NCI-H2029 (cell line): ENCODE measurements at regions not wholly inside any gene's neighbourhood (a gene's known extent, or its start where the extent isn't known, plus 50 kb on each side); places are given as distances from the start of the nearest gene placed in this dataset.
"Not testable (repeated sequence)": the region's sequence is repeated elsewhere in the genome, so short reads cannot be mapped to it uniquely, and the experiment has no call there.

Experiments used
- DNase-seq: peaks from one replicate; lab custom pipeline; 2025; lab: John Stamatoyannopoulos, UW

DNA sequence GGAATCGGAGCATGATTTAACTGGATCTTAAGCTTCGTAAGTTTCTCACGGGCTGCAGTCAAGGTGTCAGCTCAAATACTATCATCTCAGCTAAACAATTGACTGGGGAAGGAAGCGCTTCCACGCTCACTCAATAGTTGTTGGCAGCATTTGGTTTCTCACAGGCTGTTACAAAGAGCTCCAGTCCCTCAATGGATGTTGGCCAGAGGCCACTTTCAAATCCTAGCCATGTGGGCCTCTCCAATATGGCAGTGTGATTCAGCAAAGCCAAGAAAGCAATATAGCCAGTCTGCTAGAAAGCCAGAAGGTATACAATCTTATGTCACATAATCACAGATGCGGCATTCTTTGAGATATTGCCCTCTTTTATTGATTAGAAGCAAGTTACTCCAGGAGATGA, 98.3 kb upstream of the PHACTR1 start:
- DNase-seq: no peak

DNA sequence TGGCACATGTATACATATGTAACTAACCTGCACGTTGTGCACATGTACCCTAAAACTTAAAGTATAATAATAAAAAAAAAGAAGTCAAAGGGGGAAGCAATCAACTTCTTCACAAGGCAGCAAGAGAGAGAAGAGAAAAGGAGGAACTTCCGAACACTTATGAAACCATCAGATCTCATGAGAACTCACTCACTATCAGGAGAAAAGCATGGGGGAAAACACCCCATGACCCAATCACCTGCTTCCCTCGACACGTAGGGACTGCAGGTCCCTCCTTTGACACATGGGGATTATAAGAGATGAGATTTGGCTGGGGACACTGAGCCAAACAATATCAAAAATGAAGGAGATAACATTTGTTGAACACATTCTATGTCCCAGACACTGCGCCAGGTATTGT, 94.8 kb upstream of the PHACTR1 start:
- no peak for DNase-seq

DNA sequence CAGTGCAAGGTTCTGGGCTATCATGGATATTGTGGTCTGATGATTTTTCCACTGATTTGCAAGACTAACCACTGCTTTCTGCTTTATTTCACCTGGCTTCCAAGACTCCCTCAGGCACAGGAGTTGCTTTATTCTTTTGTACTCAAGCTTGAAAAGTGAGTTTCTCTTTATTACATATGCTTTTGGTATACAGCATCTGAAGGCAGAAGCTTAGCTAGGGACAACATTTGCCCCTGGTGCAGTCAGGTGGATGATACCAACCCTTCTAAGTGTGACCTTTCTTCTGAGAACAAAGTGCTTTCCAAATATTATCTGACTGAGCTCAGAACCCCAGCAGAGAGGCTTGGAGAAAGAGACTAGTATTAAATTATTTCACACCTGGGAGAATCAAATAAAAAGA, 94.0 kb upstream of the PHACTR1 start:
- DNase-seq: no peak

DNA sequence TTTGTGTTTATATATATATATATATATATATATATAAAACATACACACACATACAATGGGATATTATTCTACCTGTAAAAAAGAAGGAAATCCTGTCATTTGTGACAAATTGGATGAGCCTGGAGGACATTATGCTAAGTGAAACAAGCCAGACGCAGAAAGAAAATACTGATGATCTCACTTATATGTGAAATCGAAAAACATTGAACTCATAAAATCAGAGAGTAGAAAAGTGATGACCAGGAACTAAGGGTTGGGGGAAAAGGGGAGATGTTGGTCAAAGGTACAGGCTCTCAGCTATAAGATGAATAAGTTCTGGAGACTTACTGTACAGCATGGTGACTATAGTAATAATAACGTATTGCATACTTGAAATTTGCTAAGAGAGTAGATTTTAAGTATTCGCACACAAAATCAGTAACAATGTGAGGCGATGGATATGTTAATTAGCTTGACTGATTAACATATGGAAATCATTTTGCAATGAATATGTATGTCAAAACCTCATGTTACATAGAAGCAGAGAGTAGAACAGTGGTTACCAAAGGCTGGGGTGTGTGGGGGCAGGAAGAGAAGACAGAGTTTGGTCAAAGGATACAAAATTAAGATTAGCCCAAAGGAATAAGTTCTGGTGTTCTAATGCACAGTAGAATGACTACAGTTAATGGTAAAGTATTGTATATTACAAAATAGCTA, 92.3 kb upstream of the PHACTR1 start:
- DNase-seq: no peak

DNA sequence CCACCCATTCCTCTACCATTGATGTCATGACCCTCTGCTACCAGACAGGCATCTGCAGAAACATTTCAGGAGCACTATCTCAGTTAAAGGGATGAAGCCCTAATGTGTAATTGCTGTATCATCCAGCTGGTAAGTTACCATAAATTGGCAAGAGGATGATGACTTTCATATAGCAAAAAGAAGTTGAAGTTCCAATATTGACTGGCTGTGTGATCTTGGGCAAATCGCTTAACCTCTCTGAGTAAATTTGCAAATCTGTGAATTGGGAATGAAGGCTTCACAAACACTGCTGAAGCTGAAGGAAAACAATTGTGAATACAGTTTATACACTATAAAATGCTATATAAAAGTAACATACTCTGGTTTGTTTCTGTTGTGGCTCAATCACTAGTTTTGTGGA, 89.5 kb upstream of the PHACTR1 start:
- no peak for DNase-seq

DNA sequence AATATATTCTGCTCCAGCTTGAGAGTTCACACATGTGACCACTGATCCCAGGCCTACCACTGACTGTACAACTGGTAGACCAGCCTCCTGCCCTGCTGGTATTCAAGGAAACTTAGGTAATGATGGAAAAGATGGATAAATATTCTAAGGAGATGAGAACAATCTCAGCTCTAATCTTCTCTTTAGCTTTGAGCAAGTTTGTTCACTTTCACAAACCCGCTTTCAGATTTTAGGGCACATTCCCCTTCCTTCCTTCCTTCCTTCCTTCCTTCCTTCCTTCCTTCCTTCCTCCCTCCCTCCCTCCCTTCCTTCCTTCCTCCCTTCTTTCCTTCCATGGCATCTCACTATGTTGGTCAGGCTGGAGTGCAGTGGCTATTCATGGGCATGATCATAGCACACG, 88.2 kb upstream of the PHACTR1 start:
- no peak for DNase-seq

DNA sequence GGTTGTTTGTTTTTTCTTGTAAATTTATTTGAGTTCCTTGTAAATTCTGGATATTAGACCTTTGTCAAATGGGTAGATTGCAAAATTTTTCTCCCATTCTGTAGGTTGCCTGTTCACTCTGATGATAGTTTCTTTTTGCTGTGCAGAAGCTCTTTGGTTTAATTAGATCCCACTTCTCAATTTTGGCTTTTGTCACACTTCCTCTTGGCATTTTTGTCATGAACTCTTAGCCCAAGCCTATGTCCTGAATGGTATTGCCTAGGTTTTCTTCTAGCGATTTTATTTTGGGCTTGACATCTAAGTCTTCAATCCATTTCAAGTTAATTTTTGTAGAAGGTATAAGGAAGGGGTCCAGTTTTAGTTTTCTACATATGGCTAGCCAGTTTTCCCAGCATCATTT, 82.8 kb upstream of the PHACTR1 start:
- not testable (repeated sequence) for DNase-seq

DNA sequence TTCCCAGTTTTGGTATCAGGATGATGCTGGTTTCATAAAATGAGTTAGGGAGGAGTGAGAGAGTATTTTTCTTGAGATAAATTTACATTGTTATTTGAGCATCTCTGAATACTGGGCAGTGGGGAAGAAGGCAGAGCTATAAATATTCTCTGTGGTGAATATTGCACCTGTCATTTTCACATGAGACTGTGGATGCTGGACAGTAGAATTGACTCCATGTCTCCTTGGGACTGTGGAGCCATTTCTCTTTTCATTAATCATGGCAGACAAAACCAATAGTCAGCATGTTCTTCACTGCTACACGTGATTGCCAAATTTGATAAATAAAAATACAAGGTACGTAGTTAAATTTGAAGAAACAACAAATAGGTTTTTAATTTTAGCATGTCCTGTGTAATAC, 81.2 kb upstream of the PHACTR1 start:
- no peak for DNase-seq

DNA sequence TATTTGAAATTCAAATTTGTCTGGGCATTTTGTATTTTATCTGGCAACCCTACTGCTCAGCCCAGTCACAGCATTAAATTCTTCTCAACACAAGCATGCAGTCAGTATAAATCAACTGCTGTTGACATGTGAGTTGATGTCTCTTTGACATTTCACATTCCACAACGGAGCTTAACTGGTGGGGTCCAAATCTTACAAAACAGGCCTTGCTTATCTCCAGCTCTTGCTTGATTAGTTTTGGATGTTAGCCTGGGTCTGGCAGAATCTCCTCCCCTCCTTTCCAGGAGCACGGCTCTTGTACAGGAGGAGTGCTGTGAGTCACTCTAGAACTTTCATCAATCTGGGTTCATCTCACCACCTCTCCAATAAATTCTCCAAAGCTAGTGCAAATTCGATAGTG, 80.8 kb upstream of the PHACTR1 start:
- DNase-seq: no peak

DNA sequence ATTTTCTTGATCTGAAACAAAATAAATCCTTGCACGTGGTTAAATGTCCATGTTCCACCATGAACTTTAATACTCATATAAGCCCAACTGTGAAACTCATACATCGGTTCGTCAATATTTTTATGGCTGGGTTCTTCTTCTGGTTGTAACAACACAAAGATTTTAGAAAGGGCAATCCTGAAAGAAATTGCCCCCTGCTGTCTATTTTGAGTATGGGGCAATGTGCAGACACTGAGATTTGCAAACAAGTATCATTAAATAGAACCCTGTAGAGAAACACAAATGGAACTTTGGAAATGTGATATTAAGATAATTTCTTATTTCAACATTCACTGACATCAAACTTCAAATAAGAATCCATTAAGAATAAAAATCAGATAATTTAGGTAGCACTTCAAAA, 80.2 kb upstream of the PHACTR1 start:
- no peak for DNase-seq

DNA sequence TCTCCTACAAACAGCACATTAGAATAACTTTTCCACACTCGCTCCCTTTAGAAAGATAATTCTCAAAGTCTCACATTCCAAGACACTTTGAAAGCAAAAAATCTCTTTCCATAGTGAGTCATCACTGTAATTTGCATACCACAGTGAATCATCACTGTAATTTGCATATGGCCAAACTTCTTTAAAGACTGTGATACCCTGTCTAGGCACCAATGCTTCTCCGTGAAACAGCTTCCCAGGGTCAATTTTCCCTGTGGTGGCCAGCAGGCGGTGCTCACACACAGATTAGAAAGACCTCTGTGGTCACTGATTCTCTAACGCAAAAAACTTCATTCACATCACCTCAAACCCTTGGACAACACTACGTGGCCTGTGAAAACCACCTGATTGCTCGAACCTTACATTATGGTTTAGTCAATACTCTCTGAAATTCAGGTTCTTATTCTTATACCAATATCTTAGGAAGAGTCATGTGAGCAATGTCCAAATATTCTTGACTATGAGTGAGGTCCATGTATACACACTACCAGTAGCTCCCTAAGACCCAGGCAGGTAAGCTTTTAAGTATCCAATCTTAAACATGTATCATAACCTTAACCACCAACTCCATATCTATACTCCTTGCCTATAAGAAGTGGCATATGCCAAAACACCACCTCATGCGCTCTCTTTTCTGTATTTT, 78.5 kb upstream of the PHACTR1 start:
- peak; percentile 56 for DNase-seq

DNA sequence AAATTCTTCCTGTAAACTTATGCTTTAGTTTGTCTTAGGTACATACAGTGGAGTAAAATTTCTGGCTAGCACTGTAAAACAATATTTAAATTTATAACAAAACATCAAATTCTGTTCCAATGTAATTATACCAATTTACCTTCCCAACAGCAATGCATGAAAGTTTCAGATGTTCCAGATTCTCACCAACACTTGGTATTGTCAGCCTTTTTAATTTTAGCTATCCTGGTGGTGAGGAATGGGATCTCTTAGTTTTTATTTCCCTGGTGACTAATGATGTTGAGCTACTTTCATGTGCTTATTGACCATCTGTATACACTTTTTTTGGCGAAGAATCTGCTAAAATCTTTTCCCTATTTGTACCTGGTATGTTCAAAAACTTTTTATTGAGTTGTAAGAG, 76.1 kb upstream of the PHACTR1 start:
- no peak for DNase-seq

DNA sequence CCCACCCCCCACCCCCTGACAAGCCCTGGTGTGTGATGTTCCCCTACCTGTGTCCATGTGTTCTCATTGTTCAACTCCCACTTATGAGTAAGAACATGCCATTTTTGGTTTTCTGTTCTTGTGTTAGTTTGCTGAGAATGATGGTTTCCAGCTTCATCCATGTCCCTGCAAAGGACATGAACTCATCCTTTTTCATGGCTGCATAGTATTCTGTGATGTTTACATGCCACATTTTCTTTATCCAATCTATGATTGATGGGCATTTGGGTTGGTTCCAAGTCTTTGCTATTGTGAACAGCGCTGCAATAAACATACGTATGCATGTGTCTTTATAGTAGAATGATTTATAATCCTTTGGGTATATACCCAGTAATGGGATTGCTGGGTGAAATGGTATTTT, 74.8 kb upstream of the PHACTR1 start:
- not testable (repeated sequence) for DNase-seq

DNA sequence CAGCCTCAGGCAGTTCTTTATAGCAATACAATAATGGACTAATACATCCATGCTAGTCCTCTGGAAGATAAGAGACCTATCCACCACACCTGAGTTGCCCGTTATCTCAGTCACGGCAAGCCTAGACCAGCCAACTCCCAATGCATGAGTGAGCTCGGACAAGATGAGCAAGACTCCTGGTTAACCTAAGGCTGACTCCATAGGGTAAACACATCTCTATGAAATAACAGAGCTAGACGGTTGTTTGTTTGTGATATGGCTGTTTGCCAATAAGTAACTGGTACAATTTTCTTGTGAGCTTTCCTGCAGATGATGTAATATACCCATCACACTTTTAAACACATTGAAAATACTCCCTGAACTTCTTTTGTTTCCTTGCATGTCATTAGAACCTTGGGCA, 70.6 kb upstream of the PHACTR1 start:
- DNase-seq: no peak

DNA sequence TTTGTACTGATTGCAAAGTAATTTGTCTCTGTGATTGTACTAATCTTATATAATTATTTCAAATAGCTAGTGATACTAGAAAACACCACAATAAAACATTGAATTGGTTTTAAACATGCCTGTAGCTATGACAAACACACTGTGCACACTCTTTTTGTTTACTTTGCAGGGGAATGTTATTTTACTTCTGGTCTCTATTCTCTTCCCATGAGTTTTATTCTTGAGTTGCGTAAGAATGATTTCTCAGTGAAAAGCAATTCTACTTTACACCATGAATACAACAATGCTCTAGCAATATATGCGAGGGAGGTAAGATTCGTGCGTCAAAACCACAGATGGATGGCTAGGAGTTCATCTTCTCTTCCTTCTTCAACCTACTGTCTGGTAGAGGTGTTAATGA, 68.4 kb upstream of the PHACTR1 start:
- no peak for DNase-seq

DNA sequence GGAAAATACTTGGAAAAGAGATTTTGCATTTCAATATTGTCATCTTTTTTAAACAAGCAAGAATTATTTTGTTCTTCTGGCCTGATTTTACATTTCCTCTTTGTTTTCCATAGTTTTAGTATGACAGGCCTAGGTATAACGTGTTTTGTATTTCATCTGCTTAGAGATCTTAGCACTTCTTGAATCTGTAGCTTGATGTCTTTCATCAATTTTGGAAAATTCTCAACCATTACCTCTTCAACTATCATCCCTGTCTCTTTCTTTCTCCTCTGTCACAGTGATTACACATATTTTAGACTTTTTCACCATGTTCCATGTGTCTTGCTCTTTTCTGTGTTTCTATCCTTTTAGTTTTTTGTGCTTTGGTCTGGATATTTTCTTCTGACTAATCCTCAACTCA, 67.2 kb upstream of the PHACTR1 start:
- no peak for DNase-seq

DNA sequence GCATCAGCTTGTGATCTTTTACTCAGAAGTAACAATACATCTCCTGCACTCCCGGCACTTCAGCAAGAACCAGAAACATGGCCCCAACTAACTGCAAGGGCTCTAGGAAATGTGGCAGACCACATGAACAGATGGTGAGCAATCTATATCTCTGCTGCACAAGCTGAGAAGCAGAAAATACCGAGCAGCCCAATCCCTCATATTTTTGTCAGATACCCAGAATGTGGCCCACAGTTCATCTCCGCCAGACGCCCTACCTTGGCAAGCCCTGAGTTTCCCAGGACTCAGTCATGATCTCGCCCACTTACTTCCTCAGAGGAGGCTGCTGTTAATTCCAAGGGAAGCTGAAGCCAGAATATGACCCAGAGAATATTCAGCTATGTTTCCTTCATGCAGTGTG, 63.1 kb upstream of the PHACTR1 start:
- no peak for DNase-seq

DNA sequence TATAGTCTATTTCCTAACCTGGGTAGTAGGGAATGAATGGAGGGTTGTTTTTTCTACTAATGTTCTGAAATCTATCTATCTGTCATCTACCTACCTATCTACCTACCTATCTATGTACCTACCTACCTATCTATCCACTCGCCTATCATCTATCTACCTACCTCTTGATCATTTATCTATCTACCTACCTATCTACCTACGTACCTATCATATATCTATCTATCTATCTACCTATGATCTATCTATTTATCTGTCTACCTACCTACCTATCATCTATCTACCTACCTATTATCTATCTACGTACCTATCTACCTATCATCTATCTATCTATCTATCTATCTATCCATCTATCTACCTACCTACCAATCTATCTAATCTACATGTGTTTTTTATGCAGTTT, 62.5 kb upstream of the PHACTR1 start:
- DNase-seq: no peak

DNA sequence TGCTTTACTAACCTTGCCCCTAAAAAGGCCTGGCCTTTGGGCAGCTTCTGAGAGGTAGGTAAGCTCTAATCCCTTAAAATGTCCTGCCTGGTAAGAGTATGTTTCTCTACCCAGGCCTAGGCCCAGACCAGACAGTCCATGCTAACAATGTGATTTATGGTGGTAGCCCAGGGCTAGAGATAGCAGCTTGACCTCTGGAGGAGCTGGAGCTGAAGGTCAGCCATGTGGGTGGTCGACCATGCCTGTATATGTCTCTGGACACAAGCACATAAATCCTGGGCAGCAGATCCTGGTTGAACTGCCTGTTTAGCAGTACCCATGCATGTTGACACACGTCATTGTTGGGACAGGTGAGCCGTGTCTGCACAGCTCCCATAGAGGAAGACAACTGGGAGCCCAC, 62.1 kb upstream of the PHACTR1 start:
- no peak for DNase-seq

DNA sequence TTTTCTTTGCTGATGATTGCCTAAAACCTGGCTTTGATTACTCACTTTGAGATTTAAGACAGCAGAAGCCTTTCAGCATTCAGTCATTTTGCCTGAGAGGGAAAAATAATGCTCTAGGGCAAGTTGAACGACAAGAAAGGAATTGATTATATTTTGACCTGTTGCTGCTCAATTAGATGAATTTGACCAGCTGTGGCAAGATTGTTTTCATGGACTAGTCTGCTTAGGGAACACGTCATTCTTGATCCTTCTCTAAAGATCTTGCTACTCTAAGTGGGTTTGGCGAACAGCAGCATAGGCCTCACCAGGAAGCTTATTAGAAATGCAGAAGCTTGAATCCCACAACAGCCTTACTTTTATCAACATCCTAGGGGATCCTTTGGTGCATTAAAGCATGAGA, 59.7 kb upstream of the PHACTR1 start:
- DNase-seq: no peak

DNA sequence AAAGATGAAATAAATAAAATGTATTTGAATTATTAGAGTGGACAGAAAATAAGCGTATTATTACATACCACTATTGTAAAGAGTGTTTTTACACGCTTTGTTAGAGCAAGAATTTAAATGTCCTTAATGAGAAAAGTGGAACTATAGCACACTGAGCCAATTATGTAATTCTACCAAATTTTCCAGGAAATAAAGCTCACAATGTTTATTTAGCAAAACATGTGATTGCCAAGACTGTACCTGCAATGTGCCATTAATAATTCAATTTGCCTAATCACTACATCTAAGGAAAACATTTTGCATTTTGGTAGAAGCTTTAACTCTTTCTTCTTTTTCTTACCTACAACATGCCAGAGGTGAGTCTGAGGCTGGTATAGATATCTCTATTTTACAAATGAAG, 58.7 kb upstream of the PHACTR1 start:
- DNase-seq: no peak

DNA sequence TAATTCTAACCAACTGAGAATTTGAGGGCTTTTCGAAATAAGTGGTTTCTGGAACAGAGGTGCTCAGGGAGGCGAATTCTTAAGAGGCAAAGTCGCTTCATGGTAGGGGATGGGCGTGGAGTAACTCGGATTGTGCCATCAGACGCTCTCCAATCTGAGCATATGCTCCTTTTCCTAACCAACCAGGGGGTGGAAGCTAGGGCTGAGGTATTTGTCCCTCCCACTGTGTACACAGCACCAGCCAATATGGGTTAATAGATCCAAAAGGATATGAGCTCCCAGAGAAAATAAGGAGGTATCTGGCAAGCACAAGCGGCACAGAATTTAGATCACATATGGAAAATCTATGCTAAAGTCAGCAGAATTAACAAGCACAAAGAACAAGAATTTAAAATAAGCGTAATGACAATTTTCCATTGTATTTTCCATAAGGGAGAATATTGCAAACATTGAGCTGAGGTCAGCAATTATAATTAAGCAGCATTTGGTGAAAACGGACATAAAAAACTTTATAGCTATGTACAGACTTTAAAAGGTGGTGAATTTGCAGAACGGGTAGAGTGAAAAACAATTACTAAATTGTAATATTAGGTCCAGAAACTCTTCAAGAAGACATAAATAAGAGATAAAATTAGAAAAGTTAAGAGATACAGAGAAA, 55.0 kb upstream of the PHACTR1 start:
- DNase-seq: no peak
